Sigmoid colon (tissue), 6 donors: ENCODE measurements at regions not wholly inside any gene's neighbourhood (a gene's known extent, or its start where the extent isn't known, plus 50 kb on each side); places are given as distances from the start of the nearest gene placed in this dataset.

Source experiments
- DNase-seq: peaks from one replicate; pipeline ENCODE4 v3.0.0-alpha.2; 2019
- H3K27ac ChIP-seq, 4 donors: fragments of 200-600 bp; sonication (generic); one replicate each; pipeline ENCODE4 v1.5.1; 2016 to 2019; ENCODE audit warnings: mild to moderate bottlenecking in 1 of 4
- H3K27me3 ChIP-seq, 3 donors: fragments of 200-600 bp; sonication (generic); one replicate each; pipeline ENCODE4 v1.5.1; 2019; ENCODE audit warnings: mild to moderate bottlenecking in 1 of 3
- H3K36me3 ChIP-seq, 4 donors: fragments of 200-600 bp; sonication (generic); one replicate each; pipeline ENCODE4 v1.5.1; 2016 to 2019
- H3K4me1 ChIP-seq, 4 donors: fragments of 200-600 bp; sonication (generic); one replicate each; pipeline ENCODE4 v1.5.1; 2017 to 2019
- H3K4me3 ChIP-seq, 4 donors: fragments of 200-600 bp; sonication (generic); one replicate each; pipeline ENCODE4 v1.5.1; 2017 to 2019; ENCODE audit warnings: mild to moderate bottlenecking in 2 of 4, moderate library complexity in 1 of 4
- H3K9me3 ChIP-seq, 4 donors: fragments of 200-600 bp in 3 of 4; sonication (generic) in 3 of 4; one replicate each; pipeline versions ENCODE4 v1.5.1 to v1.6.1; 2013 to 2019
- EP300 ChIP-seq, 4 donors: sonication (generic); formaldehyde crosslinking; IDR thresholded peaks; one replicate each; pipeline ENCODE4 v1.6.1; 2017; ENCODE audit warnings: antibody characterized with exemption in 4 of 4
- POLR2A ChIP-seq, 2 donors: fragments of 450-650 bp; IDR thresholded peaks; one replicate each; pipeline ENCODE4 v1.6.1; 2016; ENCODE audit warnings: antibody characterized with exemption in 2 of 2, mild to moderate bottlenecking in 2 of 2, moderate library complexity in 2 of 2
- POLR2AphosphoS5 ChIP-seq, 4 donors: sonication (generic); formaldehyde crosslinking; IDR thresholded peaks; one replicate each; pipeline ENCODE4 v1.6.1; 2017; ENCODE audit warnings: antibody characterized with exemption in 4 of 4
- WGBS, 2 donors: extraction: QIAGEN DNeasy Blood & Tissue Kit; methylation state at CpG; one replicate each; pipeline ENCODE4 v1.1.7; 2013; 5-methylcytosine and 5-hydroxymethylcytosine counted together
- intact Hi-C: fragments of 100-400 bp; cut with DNase I; formaldehyde crosslinking; loops from one replicate; pipeline ENCODE4 v1.15.1; 2023
- TF ChIP-seq, protein P1 (sequence below), 4 experiments: fragments of 450-650 bp in 3 of 4; fragments of 200-600 bp in 1 of 4; IDR thresholded peaks; one replicate each; pipeline ENCODE4 v1.5.1; 2016 to 2019; ENCODE audit warnings: antibody characterized with exemption in 4 of 4, mild to moderate bottlenecking in 3 of 4, moderate library complexity in 2 of 4
- donor health status: healthy with polysubstance abuse.
- donor health status: healthy.

DNA sequence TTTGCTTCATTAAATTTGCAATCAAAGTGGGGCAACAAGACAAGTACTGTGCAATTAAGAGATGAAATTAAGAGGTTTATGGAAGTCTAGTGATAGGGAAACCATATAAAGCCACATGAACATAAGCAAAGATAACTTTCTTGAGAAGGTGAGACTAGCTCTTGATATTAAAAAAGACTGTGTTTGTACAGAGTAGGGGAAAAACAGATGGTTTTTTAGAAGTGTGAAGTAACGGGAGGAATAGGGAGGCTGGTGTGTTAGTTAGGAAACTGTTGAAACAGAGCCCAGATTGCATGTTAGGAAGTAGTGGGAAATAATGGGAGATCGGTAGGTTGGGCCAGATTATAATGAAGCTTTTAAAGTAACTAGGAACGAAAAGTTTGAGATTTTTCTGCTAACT lies 149.8 kb upstream of the FREM2 start:
- Histone ChIP-seq H3K4me1 (no peaks in the 10 kb centered on the region), H3K36me3 (no peaks in the 10 kb centered on the region), H3K4me3 (no peak overlapping the region), H3K27ac (no peak overlapping the region), H3K9me3 (no peaks in the 10 kb centered on the region), H3K27me3 (no peaks in the 10 kb centered on the region)
- 63 to 73% methylated on average over 3 of the region's 3 CpGs for WGBS, 2 donors
- intact Hi-C loops = no loop called here
- TF ChIP-seq, protein P1, sequence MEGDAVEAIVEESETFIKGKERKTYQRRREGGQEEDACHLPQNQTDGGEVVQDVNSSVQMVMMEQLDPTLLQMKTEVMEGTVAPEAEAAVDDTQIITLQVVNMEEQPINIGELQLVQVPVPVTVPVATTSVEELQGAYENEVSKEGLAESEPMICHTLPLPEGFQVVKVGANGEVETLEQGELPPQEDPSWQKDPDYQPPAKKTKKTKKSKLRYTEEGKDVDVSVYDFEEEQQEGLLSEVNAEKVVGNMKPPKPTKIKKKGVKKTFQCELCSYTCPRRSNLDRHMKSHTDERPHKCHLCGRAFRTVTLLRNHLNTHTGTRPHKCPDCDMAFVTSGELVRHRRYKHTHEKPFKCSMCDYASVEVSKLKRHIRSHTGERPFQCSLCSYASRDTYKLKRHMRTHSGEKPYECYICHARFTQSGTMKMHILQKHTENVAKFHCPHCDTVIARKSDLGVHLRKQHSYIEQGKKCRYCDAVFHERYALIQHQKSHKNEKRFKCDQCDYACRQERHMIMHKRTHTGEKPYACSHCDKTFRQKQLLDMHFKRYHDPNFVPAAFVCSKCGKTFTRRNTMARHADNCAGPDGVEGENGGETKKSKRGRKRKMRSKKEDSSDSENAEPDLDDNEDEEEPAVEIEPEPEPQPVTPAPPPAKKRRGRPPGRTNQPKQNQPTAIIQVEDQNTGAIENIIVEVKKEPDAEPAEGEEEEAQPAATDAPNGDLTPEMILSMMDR (IDR thresholded peaks at IDR 0.05) = no peak
- no peak for TF ChIP-seq POLR2AphosphoS5 (IDR thresholded peaks at IDR 0.05)
- TF ChIP-seq EP300 (IDR thresholded peaks at IDR 0.05) = no peak
- TF ChIP-seq POLR2A (IDR thresholded peaks at IDR 0.05) = no peak
- DNase-seq = no peak

DNA sequence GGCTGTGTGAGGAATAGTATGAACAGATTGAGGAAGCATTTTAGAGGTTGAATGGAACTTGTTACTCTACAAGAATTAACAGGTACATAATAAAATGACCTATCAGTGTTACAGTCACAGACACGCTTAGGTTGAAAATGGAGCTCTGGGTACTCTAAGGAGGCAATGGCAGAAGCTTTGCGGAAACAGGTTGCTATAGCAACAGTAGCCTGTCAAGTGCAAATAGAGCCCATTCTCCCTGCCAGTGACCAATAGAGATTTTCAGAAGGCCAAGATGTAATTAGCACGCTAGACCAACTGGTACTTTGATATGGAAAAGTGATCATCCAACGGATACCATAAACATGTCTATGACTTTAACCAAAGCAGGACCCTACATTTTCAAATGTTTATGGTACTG lies 148.5 kb upstream of the FREM2 start:
- Histone ChIP-seq H3K36me3 (no peaks in the 10 kb centered on the region), H3K9me3 (no peaks in the 10 kb centered on the region), H3K4me3 (no peak overlapping the region), H3K27me3 (no peaks in the 10 kb centered on the region), H3K4me1 (no peaks in the 10 kb centered on the region), H3K27ac (no peak overlapping the region)
- no peak for DNase-seq
- intact Hi-C loops = no loop called here
- WGBS, 2 donors = 30 to 32% methylated on average over 4 of the region's 4 CpGs
- no peak for TF ChIP-seq POLR2A (IDR thresholded peaks at IDR 0.05)
- TF ChIP-seq, protein P1 (IDR thresholded peaks at IDR 0.05) = no peak
- TF ChIP-seq POLR2AphosphoS5 (IDR thresholded peaks at IDR 0.05) = no peak
- TF ChIP-seq EP300 (IDR thresholded peaks at IDR 0.05) = no peak

DNA sequence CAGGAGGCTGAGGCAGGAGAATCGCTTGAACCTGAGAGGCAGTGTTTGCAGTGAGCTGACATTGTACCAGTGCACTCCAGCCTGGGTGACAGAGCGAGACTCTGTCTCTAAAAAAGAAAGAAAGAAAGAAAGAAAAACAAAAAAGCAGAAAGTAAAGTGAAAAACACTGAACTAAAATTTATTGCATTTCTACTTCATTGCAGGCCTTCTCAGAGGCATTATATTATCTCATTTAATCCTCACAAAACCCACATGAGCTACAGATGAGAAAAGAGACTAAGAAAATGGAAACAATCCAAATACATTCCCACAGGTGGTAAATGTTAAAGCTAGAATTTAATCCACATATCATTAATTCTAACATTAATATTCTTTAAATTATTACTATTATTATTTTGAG lies 147.2 kb upstream of the FREM2 start:
- no peak overlapping the region for H3K27ac ChIP-seq
- H3K4me1 ChIP-seq = no peaks in the 10 kb centered on the region
- H3K36me3 ChIP-seq = no peaks in the 10 kb centered on the region
- H3K4me3 ChIP-seq = no peak overlapping the region
- TF ChIP-seq EP300 (IDR thresholded peaks at IDR 0.05) (no peak), POLR2A (IDR thresholded peaks at IDR 0.05) (no peak), POLR2AphosphoS5 (IDR thresholded peaks at IDR 0.05) (no peak)
- TF ChIP-seq, protein P1 (IDR thresholded peaks at IDR 0.05) = no peak
- 89 to 94% methylated on average over 2 of the region's 2 CpGs for WGBS, 2 donors
- intact Hi-C loops = no loop called here
- DNase-seq = no peak
- H3K27me3 ChIP-seq = no peaks in the 10 kb centered on the region
- H3K9me3 ChIP-seq = no peaks in the 10 kb centered on the region

DNA sequence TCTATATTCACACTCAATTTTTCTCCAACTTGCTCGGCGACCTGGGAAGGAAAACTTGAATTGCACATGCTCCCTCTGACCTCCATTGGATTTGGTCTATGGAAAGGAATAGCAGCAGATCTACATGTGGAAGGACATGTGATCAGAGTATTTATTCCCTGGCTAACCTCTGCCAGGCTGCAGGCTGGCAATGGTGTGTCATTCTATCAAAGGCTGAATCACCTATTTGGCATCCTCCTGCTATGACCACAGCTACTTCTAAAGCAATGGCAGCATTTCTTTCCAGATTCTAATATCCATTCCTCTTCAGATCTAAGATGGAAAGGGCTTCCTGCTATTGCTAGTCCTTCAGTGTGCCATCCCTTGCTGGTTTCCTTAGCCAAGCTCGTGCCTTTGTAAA lies 144.3 kb upstream of the FREM2 start:
- no peak for DNase-seq
- intact Hi-C loops = no loop called here
- TF ChIP-seq POLR2A (IDR thresholded peaks at IDR 0.05) (no peak), POLR2AphosphoS5 (IDR thresholded peaks at IDR 0.05) (no peak), EP300 (IDR thresholded peaks at IDR 0.05) (no peak)
- TF ChIP-seq, protein P1 (IDR thresholded peaks at IDR 0.05) = no peak
- Histone ChIP-seq H3K27ac (no peak overlapping the region), H3K27me3 (no peaks in the 10 kb centered on the region), H3K36me3 (no peaks in the 10 kb centered on the region), H3K4me3 (no peak overlapping the region), H3K4me1 (no peaks in the 10 kb centered on the region), H3K9me3 (no peaks in the 10 kb centered on the region)
- 59 to 62% methylated on average over 3 of the region's 3 CpGs for WGBS, 2 donors

DNA sequence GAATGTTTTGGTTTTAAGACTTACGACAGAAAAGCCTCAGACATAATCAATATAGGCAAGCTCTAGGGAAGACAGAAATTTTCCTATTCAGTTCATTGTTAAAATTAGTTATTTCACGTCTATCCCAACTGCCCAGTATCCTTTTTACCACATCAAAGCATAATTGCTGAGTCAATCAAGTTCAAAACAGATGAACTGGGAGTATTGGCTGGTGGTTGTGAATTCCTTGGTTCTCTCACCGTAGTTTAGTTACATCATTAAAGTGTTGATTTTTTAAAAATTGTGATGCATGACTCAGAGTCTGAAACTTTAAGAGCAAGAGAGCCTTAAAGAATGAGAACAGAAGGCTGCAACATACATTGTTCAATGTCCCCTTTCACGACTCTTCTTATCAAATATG lies 143.3 kb upstream of the FREM2 start:
- Histone ChIP-seq H3K4me3 (no peak overlapping the region), H3K27me3 (no peaks in the 10 kb centered on the region), H3K36me3 (no peaks in the 10 kb centered on the region), H3K4me1 (no peaks in the 10 kb centered on the region), H3K27ac (no peak overlapping the region), H3K9me3 (no peaks in the 10 kb centered on the region)
- TF ChIP-seq POLR2A (IDR thresholded peaks at IDR 0.05) = no peak
- TF ChIP-seq, protein P1 (IDR thresholded peaks at IDR 0.05) = no peak
- no peak for TF ChIP-seq POLR2AphosphoS5 (IDR thresholded peaks at IDR 0.05)
- no peak for TF ChIP-seq EP300 (IDR thresholded peaks at IDR 0.05)
- 51 to 78% methylated on average over 4 of the region's 4 CpGs for WGBS, 2 donors
- intact Hi-C loops = no loop called here
- DNase-seq = no peak
